Epithelial cell of esophagus (primary cell): ENCODE measurements at regions not wholly inside any gene's neighbourhood (a gene's known extent, or its start where the extent isn't known, plus 50 kb on each side); places are given as distances from the start of the nearest gene placed in this dataset.

Experiments used
- DNase-seq: peaks from one replicate; pipeline ENCODE4 v3.0.0; 2010; ENCODE audit warnings: low read depth
- H3K4me3 ChIP-seq: 2 replicates; pipeline ENCODE4 v1.5.1; 2011; ENCODE audit warnings: mild to moderate bottlenecking, low read length, control low read depth
- CTCF ChIP-seq: IDR thresholded peaks from 2 replicates; pipeline ENCODE4 v1.5.1; 2011; ENCODE audit warnings: low read depth, mild to moderate bottlenecking, low read length, control low read depth, inconsistent platforms; ENCODE audit not compliant: insufficient read depth; ENCODE audit errors: missing control alignments

- no peak for TF ChIP-seq CTCF
- no peak for DNase-seq
- no peak overlapping the region for H3K4me3 ChIP-seq
These were observed 97.8 kb downstream of the GATA6 start for GRCh38 chr18:22267225-22267624.

GRCh38 chr18:22265838-22266237, 96.4 kb downstream of the GATA6 start:
- DNase-seq = no peak
- no peak for TF ChIP-seq CTCF
- no peak overlapping the region for H3K4me3 ChIP-seq

GRCh38 chr18:22260208-22260820, 90.9 kb downstream of the GATA6 start:
- no peak for DNase-seq
- no peak overlapping the region for H3K4me3 ChIP-seq
- TF ChIP-seq CTCF = no peak

- H3K4me3 ChIP-seq = no peak overlapping the region
- DNase-seq = no peak
- no peak for TF ChIP-seq CTCF
These were observed 87.7 kb downstream of the GATA6 start for GRCh38 chr18:22257022-22257543.

GRCh38 chr18:22254088-22254487, 84.7 kb downstream of the GATA6 start:
- no peak for TF ChIP-seq CTCF
- no peak for DNase-seq
- no peak overlapping the region for H3K4me3 ChIP-seq

GRCh38 chr18:22253676-22254075, 84.3 kb downstream of the GATA6 start:
- DNase-seq = no peak
- TF ChIP-seq CTCF = no peak
- no peak overlapping the region for H3K4me3 ChIP-seq

- H3K4me3 ChIP-seq = no peak overlapping the region
- DNase-seq = no peak
- TF ChIP-seq CTCF = no peak
These were observed 83.8 kb downstream of the GATA6 start for GRCh38 chr18:22253156-22253555.
